ENCODE measurements at regions not wholly inside any gene's neighbourhood (a gene's known extent, or its start where the extent isn't known, plus 50 kb on each side); places are given as distances from the start of the nearest gene placed in this dataset.
"Not testable (repeated sequence)": the region's sequence is repeated elsewhere in the genome, so short reads cannot be mapped to it uniquely, and the experiment has no call there.

DNA sequence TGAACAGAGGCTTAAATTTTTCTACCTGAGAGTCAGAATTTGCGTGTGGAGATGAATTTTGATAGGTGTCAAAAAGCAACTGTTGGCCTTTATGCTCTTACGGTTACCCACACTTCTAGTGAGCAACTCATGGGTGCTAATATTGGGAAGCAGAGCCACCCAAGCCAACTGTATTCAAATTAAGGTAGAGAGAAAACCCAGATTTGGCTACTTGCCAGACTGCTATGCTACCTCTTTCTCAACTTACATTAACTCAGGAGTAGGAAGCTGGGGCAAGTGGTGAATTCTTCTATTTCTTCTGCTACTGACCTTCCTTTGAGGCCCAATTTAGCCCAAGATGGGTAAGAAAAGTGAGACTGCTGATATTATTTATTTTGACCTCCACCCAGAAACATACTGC is 83.9 kb downstream of the OLFM4 start:
- no peaks in the 10 kb centered on the region for H3K36me3 ChIP-seq
- DNase-seq (ENCODE audit: low spot score in 2 of 2) = no peak
- intact Hi-C loops (cut with DNase I) = no loop called here
- no peaks in the 10 kb centered on the region for H3K9me3 ChIP-seq
- H3K27me3 ChIP-seq = no peaks in the 10 kb centered on the region
- no peak overlapping the region for H3K27ac ChIP-seq
- no peak overlapping the region for H3K4me3 ChIP-seq
- H3K4me1 ChIP-seq = no peaks in the 10 kb centered on the region
- TF ChIP-seq, protein P1, sequence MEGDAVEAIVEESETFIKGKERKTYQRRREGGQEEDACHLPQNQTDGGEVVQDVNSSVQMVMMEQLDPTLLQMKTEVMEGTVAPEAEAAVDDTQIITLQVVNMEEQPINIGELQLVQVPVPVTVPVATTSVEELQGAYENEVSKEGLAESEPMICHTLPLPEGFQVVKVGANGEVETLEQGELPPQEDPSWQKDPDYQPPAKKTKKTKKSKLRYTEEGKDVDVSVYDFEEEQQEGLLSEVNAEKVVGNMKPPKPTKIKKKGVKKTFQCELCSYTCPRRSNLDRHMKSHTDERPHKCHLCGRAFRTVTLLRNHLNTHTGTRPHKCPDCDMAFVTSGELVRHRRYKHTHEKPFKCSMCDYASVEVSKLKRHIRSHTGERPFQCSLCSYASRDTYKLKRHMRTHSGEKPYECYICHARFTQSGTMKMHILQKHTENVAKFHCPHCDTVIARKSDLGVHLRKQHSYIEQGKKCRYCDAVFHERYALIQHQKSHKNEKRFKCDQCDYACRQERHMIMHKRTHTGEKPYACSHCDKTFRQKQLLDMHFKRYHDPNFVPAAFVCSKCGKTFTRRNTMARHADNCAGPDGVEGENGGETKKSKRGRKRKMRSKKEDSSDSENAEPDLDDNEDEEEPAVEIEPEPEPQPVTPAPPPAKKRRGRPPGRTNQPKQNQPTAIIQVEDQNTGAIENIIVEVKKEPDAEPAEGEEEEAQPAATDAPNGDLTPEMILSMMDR (IDR thresholded peaks at IDR 0.05) = no peak

DNA sequence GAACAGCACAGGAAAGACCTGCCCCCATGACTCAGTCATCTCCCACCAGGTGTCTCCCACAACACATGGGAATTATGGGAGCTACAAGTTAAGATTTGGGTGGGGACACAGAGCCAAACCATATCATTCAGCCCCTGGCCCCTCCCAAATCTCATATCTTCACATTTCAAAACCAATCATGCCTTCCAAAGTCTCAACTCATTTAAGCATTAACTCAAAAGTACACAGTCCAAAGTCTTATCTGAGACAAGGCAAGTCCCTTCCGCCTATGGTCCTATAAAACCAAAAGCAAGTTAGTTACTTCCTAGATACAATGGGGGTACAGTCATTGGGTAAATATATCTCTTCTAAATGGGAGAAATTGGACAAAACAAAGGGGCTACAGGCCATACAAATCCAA is 88.4 kb downstream of the OLFM4 start:
- H3K36me3 ChIP-seq; intact Hi-C loops (cut with DNase I); H3K4me3 ChIP-seq; H3K9me3 ChIP-seq; H3K27me3 ChIP-seq; DNase-seq (ENCODE audit: low spot score in 2 of 2); H3K27ac ChIP-seq; H3K4me1 ChIP-seq: not testable (repeated sequence)

DNA sequence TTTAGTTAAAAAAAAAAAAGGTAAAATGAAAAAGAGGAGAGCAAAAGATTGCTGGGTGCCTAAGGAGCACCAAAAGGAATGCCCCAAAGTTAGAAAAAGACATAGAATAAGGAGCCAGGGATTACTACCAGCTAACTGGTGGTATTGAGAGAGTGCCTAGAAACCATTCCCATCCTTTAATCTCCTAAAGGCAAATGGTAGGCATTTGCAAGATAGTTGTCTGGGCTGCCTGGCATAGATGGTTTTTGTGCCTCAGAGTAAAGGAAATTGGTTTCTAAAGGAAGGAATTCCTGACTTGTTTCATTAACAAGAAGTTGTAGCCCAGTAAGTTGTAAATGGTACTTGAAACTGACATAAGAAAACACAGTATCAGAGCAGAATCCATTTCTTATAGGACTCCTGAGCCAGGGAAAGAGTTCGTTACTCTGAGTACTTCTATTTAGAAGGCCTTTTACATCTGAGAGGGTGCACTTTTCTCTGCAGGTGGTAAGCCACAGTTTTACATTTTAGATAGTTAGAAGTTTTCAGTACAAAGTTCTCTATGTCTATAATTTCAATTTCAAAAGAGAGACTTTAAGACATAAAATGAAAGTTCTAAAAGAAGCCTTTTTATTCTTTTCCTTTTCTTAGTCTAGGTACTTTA is 92.6 kb downstream of the OLFM4 start:
- Histone ChIP-seq H3K4me1 (no peaks in the 10 kb centered on the region), H3K27ac (no peak overlapping the region), H3K9me3 (peaks cover 0 to 2% of the 10 kb centered on the region in 2 donors), H3K27me3 (no peaks in the 10 kb centered on the region), H3K4me3 (no peak overlapping the region), H3K36me3 (no peaks in the 10 kb centered on the region)
- DNase-seq (ENCODE audit: low spot score in 2 of 2) = no peak
- intact Hi-C loops (cut with DNase I) = no loop called here
- TF ChIP-seq, protein P1 (IDR thresholded peaks at IDR 0.05) = no peak

DNA sequence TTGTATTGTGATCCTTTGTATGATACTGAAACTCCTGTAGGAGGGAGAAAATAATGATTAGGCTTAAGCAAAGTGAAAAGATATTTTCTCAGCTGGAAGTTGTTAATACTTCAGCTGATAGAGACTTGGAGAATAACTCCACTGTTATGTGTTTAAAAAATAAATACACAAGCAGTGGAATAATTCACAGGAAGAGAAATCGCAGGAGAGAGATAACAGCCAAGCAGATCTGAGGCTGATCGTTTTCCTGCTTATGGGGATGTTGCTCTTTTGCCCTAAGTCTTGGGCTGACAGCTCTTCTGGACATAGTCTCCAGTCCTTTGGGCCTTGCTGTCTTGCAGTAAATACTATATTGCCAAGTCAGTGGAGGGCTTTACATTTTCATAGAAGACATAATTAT is 93.3 kb downstream of the OLFM4 start:
- DNase-seq (ENCODE audit: low spot score in 2 of 2) = no peak
- Histone ChIP-seq H3K4me1 (no peaks in the 10 kb centered on the region), H3K27me3 (no peaks in the 10 kb centered on the region), H3K36me3 (no peaks in the 10 kb centered on the region), H3K4me3 (no peak overlapping the region), H3K27ac (no peak overlapping the region), H3K9me3 (peaks cover 0 to 2% of the 10 kb centered on the region in 2 donors)
- TF ChIP-seq, protein P1 (IDR thresholded peaks at IDR 0.05) = no peak
- intact Hi-C loops (cut with DNase I) = no loop called here

DNA sequence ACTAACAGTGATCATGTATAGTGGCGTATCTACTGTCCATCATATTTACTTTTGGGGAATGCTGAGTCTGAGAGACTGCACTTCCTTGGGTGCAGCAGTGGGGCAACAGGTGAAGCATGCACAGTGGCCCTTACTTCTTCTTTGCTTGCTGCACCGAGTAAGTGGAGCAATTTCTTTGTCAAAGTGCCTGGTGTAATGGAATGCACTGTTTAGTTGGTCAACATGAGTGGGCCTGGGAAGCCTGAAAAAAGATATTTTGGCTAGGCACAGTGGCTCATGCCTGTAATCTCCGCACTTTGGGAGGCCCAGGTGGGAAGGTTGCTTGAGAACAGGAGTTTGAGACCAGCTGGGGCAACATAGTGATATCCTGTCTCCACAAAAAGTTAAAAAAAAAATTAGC is 94.9 kb downstream of the OLFM4 start:
- Histone ChIP-seq H3K4me1 (no peaks in the 10 kb centered on the region), H3K27ac (no peak overlapping the region), H3K36me3 (no peaks in the 10 kb centered on the region), H3K9me3 (no peaks in the 10 kb centered on the region), H3K27me3 (no peaks in the 10 kb centered on the region), H3K4me3 (no peak overlapping the region)
- intact Hi-C loops (cut with DNase I) = no loop called here
- no peak for DNase-seq (ENCODE audit: low spot score in 2 of 2)
- TF ChIP-seq, protein P1 (IDR thresholded peaks at IDR 0.05) = no peak

DNA sequence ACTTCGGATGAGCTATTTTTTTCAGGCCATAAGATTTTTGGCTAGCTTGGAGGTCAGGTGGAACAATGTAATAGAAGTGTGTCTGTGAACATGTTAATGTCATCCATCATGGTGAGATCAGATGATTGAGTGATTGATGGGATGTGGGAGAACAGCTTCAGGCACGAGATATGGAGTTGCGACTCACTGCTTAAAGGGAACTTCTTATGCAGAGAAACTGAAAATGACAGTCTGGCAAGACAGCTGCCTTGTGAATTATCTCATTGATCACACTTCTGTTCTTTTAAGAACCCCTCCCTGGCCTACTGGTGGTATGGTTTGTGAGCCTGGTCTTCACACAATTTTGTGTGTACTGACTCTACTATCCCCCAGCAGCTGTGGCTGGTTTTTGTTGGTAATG is 96.0 kb downstream of the OLFM4 start:
- TF ChIP-seq, protein P1 (IDR thresholded peaks at IDR 0.05) = no peak
- H3K36me3 ChIP-seq = no peaks in the 10 kb centered on the region
- no peaks in the 10 kb centered on the region for H3K9me3 ChIP-seq
- no peak overlapping the region for H3K27ac ChIP-seq
- intact Hi-C loops (cut with DNase I) = no loop called here
- DNase-seq (ENCODE audit: low spot score in 2 of 2) = no peak
- H3K27me3 ChIP-seq = no peaks in the 10 kb centered on the region
- no peak overlapping the region for H3K4me3 ChIP-seq
- H3K4me1 ChIP-seq = no peaks in the 10 kb centered on the region
